NCI-H345 (cell line): ENCODE measurements at regions not wholly inside any gene's neighbourhood (a gene's known extent, or its start where the extent isn't known, plus 50 kb on each side); places are given as distances from the start of the nearest gene placed in this dataset.

ENCODE experiments used
- DNase-seq: peaks from one replicate; lab custom pipeline; 2025; lab: John Stamatoyannopoulos, UW

GRCh38 chr4:15130441-15130840, 128.2 kb downstream of the CPEB2 start:
- DNase-seq = no peak

GRCh38 chr4:15131551-15131950, 129.3 kb downstream of the CPEB2 start:
- no peak for DNase-seq

- no peak for DNase-seq
Measured at GRCh38 chr4:15132739-15133138, 130.5 kb downstream of the CPEB2 start.

- DNase-seq = no peak
Measured at GRCh38 chr4:15139599-15139998, 137.3 kb downstream of the CPEB2 start.

GRCh38 chr4:15142201-15142600, 139.9 kb downstream of the CPEB2 start:
- DNase-seq = peak; percentile 19

DNA sequence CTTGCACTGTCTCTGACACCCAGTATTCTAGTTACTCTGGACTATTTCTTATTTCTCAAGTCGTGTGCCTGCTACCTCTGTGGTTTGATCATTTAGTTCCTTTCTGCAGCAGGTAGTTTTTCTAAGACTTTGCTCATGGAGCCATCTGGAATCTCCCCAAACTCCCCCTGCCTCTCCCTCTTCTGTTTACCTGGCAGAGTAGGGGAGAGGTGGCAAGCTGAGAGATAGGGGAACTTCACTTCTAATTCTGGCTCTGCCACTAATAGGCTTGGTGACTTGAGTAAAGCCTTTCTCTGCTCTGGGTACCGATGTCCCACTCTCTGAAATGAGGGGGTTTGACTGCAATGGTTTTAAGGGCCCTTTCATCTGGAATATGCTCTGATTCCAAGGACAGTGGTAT, 141.3 kb downstream of the CPEB2 start:
- DNase-seq = no peak

- DNase-seq = peak; percentile 60
Measured at GRCh38 chr4:15144249-15144966, 142.1 kb downstream of the CPEB2 start.

DNA sequence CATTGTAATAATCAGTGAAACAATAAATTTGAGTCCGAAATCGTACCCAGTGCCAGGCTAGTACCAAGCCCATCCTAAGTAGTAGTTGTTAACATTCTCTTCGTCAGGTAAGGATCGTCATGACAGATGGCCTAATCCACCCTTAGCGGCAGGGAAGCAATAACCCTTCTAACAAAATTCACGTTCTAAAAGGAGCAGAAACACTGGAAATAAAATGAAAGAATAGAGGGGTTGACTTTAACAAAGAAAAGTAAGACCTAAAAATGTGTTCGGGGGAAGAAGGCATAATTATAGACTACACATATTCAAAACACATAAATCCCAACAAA, 142.7 kb downstream of the CPEB2 start:
- no peak for DNase-seq

GRCh38 chr4:15145709-15146108, 143.4 kb downstream of the CPEB2 start:
- peak; percentile 22 for DNase-seq

DNA sequence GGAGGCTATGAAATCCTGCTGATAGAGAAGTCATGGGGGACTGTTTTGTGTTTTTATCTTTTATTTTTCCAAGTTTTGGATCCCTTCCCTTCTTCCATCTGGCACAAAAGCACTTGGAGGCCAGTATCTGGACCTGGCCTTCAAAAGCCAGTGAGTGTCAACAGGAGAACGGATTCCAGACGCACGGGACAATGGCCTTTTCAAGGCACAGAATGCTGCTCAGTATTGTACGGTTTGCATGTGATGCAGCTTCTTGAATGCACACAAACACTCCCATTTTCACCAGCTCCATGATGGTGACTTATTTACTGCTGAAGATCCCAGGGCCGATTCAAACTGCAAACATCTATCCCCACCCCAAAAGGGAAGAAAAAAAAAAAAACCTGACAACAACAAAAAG, 145.4 kb downstream of the CPEB2 start:
- DNase-seq = no peak

DNA sequence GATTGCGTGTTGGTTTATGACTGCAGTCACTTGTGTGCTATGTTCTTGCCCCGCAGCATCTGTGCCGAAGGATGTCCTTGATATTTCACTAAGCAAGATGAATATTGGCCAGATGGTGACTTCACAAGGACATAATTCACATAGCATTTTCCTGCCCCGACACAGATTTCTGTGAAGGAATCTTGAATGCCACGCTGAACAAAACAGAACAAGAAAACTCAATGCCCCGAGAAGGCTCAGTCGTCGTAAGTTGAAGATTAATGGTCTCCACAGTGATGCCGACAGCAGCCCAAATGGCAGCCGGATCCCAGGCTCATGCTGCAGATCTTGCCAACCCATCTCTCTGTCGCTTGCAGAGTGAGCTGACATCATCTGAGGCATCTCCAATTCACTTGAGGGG, 145.9 kb downstream of the CPEB2 start:
- no peak for DNase-seq

- DNase-seq = no peak
Measured at GRCh38 chr4:15148691-15149090, 146.4 kb downstream of the CPEB2 start.

DNA sequence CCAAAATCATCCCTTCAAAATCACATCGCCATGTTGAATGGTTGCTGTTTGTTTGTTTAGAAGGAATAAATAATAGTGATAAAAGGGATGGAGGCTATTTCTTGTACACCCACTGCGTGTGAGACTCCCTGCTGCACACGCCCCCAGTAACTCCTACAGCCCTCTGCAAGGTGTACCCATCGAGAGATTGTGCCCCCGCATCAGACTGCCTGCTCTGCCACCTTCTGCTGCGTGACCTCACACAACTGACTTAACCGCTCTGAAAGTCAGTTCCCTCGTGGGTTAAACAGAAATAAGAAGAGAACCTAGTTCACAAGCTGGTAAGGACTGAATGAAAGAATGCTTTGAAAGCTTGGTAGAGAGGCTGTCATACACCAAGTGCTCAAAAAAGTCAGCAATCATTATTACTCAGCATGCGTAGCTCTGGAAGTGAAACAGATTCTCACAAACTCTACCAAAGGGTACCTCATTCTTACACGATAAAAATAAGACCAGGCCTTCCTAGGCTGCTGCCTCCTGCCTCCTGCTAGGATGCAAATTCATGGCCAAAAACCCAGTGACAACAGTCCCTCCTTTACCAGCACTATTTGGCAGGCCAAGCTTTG, 147.1 kb downstream of the CPEB2 start:
- no peak for DNase-seq

- peak; percentile 62 for DNase-seq
Measured at GRCh38 chr4:15149839-15150592, 147.7 kb downstream of the CPEB2 start.

DNA sequence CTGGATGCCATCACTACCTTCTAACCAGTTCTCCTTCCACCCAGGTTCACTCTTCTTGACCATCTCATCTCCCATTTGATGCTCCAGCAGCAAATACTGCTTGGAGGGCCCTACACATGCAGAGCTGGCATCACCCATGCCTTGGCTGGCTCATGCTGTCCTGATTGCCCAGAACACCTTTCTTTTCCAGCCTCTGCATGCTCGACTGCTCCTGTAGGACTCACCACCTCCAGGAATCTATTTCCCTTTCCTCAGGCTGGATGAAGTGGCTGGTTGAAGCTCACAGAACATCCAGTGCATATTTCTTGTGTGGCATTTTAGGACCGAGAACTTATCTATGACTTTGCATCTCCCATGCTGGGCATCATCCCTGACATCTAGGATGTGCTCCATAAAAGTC, 148.3 kb downstream of the CPEB2 start:
- no peak for DNase-seq

- no peak for DNase-seq
Measured at GRCh38 chr4:15151033-15151432, 148.8 kb downstream of the CPEB2 start.

- DNase-seq = no peak
Measured at GRCh38 chr4:15153662-15154061, 151.4 kb downstream of the CPEB2 start.

- no peak for DNase-seq
Measured at GRCh38 chr4:15158406-15159091, 156.3 kb downstream of the CPEB2 start.

DNA sequence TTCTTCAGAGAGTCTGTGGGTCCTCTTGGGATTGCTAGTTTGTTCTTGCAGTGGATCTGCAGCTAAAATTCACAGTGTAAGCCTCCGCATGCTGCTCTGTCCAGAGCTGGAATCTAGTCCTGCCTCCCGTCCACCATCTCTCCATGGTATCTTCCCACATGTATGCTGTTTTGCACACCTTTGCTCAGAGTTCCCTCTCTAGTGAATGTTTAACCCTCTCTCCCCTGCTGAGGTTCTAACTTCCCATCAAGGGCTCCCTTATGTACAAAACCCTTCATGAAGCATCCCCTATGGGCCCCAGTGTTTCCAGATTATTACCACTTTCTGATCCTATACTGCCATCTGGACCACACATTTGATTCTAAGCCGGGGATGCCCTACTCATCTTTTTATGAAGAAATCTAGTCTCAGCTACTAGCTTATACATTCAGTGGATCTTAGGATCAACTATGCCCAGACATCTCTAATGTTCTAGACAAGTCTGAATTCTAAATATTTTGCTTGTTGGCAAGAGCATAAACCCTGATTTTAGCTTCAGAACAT, 157.3 kb downstream of the CPEB2 start:
- DNase-seq = no peak

DNA sequence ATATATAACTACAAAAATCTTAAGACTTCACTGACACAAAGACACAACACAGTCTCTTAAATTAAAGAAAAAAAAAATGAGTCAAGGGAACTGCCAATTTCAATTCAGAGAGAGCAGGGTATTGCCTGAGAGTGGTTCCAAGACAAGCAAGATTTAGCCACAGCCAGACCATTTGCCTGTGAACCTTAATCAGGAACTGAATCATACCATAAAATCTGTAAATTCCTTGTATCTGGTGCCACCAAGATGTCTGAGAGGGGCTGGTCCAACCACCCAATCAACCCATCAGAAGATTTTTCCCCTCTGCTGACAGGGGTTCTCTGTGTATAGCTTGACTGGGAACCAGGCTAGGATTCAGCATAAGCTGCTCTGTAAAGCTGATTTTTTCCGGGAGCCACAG, 159.2 kb downstream of the CPEB2 start:
- DNase-seq = no peak

DNA sequence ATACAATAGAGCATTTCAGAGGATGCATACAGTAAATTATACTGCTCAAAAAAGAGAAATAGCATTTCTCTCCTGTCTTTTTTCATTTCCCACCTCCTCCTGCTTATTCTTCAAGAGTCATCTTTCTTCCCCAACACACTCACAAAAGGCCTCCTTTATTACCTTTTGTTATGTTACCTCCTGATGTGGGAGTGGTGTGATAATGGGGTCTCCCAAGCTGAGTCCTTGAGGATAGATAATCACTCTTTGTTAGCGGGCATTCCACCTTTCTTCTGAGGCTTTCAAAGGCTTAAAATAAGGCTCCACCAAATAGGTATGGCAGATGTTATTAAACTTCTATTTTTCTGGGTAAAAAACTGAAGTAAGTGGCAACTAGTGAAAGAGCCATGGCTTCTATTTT, 159.8 kb downstream of the CPEB2 start:
- DNase-seq = no peak

DNA sequence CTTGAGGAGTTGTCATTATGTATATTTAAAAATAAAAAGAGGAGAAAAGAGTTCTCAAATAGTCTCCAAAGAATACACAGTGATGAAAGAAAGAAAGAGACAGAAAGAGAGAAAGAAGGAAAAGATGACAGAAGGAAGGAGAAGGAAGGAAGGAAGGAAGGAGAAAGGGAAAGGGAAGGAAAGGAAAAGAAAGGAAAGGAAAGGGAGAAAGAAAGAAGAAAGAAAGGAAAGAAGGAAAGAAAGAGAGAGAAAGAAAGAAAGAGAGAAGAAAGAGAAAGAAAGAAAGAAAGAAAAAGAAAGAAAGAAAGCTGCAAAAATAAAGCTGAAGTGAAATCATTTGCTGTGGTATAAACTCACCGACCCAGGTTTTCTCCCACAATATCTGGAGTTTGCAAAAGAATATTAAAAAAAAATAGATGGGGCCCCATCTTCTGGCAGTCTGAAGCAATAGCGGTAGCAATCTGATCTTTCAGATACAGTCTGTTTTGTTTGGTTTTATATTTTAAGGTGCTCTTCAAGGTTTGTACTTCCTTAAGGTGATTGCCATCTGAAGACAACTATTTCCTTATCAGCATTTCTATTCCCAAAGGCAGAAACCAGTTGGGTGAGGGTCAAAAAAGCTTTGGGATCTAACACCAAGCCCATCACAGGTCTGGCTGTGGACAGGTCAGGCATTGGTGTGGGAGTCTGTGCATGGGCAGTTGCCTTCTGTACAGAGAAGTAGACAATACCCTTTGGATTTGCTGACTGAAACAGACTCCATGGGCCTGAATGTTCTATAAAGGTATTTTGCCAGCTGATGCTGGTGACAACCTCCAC, 160.4 kb downstream of the CPEB2 start:
- no peak for DNase-seq
